H9 (cell line): ENCODE measurements at regions not wholly inside any gene's neighbourhood (a gene's known extent, or its start where the extent isn't known, plus 50 kb on each side); places are given as distances from the start of the nearest gene placed in this dataset.
"Not testable (repeated sequence)": the region's sequence is repeated elsewhere in the genome, so short reads cannot be mapped to it uniquely, and the experiment has no call there.

ENCODE experiments used
- DNase-seq: peaks from one replicate; pipeline ENCODE4 v3.0.0-alpha.2; 2017
- H2AFZ ChIP-seq: one replicate; pipeline ENCODE4 v1.6.1; 2013; ENCODE audit warnings: mild to moderate bottlenecking, low read length, control low read depth, moderate library complexity
- H2AK5ac ChIP-seq: 2 replicates; pipeline ENCODE4 v1.6.1; 2013; ENCODE audit warnings: low read length, control low read depth, mixed read lengths; ENCODE audit not compliant: insufficient read length
- H2BK120ac ChIP-seq: one replicate; pipeline ENCODE4 v1.6.1; 2013; ENCODE audit warnings: low read depth, mild to moderate bottlenecking, low read length, control low read depth, inconsistent platforms; ENCODE audit not compliant: poor library complexity, severe bottlenecking
- H2BK12ac ChIP-seq: 2 replicates; pipeline ENCODE4 v1.6.1; 2013; ENCODE audit warnings: low read length, control low read depth, mixed read lengths, low read depth; ENCODE audit not compliant: insufficient read length
- H2BK15ac ChIP-seq: 2 replicates; pipeline ENCODE4 v1.6.1; 2013; ENCODE audit warnings: low read depth, low read length, control low read depth
- H2BK20ac ChIP-seq: one replicate; pipeline ENCODE4 v1.6.1; 2013; ENCODE audit warnings: low read depth, mild to moderate bottlenecking, low read length, control low read depth, inconsistent platforms; ENCODE audit not compliant: poor library complexity, severe bottlenecking
- H2BK5ac ChIP-seq: 2 replicates; pipeline ENCODE4 v1.6.1; 2013; ENCODE audit warnings: low read length, control low read depth, mixed read lengths; ENCODE audit not compliant: insufficient read length
- H3K14ac ChIP-seq: 2 replicates; pipeline ENCODE4 v1.6.1; 2013; ENCODE audit warnings: low read length, control low read depth; ENCODE audit not compliant: insufficient read depth
- H3K18ac ChIP-seq: 2 replicates; pipeline ENCODE4 v1.6.1; 2013; ENCODE audit warnings: low read depth, mild to moderate bottlenecking, mixed read lengths, low read length, control low read depth; ENCODE audit not compliant: insufficient read length
- H3K23ac ChIP-seq: 2 replicates; pipeline ENCODE4 v1.6.1; 2013; ENCODE audit warnings: low read length, control low read depth, mixed read lengths, low read depth; ENCODE audit not compliant: insufficient read length
- H3K23me2 ChIP-seq: 2 replicates; pipeline ENCODE4 v1.6.1; 2013; ENCODE audit warnings: low read depth, mild to moderate bottlenecking, mixed read lengths, low read length, control low read depth; ENCODE audit not compliant: insufficient read length, poor library complexity, severe bottlenecking
- H3K27ac ChIP-seq: 2 replicates; pipeline ENCODE4 v1.5.1; 2013; ENCODE audit warnings: low read length, control low read depth, mixed read lengths, low read depth; ENCODE audit not compliant: insufficient read length
- H3K27me3 ChIP-seq: 2 replicates; pipeline ENCODE4 v1.6.1; 2013; ENCODE audit warnings: low read length, control low read depth, inconsistent platforms; ENCODE audit not compliant: insufficient read depth
- H3K4ac ChIP-seq: 2 replicates; pipeline ENCODE4 v1.6.1; 2013; ENCODE audit warnings: low read depth, mild to moderate bottlenecking, control low read depth, inconsistent platforms, low read length, moderate library complexity
- H3K4me1 ChIP-seq: 2 replicates; pipeline ENCODE4 v1.6.1; 2013; ENCODE audit warnings: low read length, control low read depth, inconsistent platforms; ENCODE audit not compliant: insufficient read depth
- H3K4me2 ChIP-seq: 2 replicates; pipeline ENCODE4 v1.6.1; 2013; ENCODE audit warnings: low read length, control low read depth, mixed read lengths; ENCODE audit not compliant: insufficient read length, insufficient read depth
- H3K56ac ChIP-seq: 2 replicates; pipeline ENCODE4 v1.6.1; 2013; ENCODE audit warnings: low read depth, mild to moderate bottlenecking, mixed read lengths, low read length, control low read depth; ENCODE audit not compliant: insufficient read length
- H3K79me1 ChIP-seq: 2 replicates; pipeline ENCODE4 v1.6.1; 2013; ENCODE audit warnings: low read depth, mild to moderate bottlenecking, moderate library complexity, low read length, control low read depth, inconsistent platforms; ENCODE audit not compliant: insufficient read depth, poor library complexity, severe bottlenecking
- H3K79me2 ChIP-seq: 2 replicates; pipeline ENCODE4 v1.6.1; 2013; ENCODE audit warnings: low read length, control low read depth, inconsistent platforms; ENCODE audit not compliant: insufficient read depth
- H3K9ac ChIP-seq: 2 replicates; pipeline ENCODE4 v1.6.1; 2013; ENCODE audit warnings: low read length, control low read depth, mixed read lengths; ENCODE audit not compliant: insufficient read length; ENCODE audit errors: extremely low read depth
- H3K9me3 ChIP-seq: one replicate; pipeline ENCODE4 v1.6.1; 2013; ENCODE audit warnings: low read depth, low read length, inconsistent platforms; ENCODE audit not compliant: control insufficient read depth
- H3T11ph ChIP-seq: one replicate; pipeline ENCODE4 v1.6.1; 2013; ENCODE audit warnings: mild to moderate bottlenecking, low read length, control low read depth, inconsistent platforms
- H4K20me1 ChIP-seq: one replicate; pipeline ENCODE4 v1.6.1; 2013; ENCODE audit not compliant: control insufficient read depth, insufficient read length, insufficient read depth
- H4K5ac ChIP-seq: 2 replicates; pipeline ENCODE4 v1.6.1; 2013; ENCODE audit warnings: low read depth, mild to moderate bottlenecking, mixed read lengths, low read length, control low read depth; ENCODE audit not compliant: insufficient read length
- H4K8ac ChIP-seq: replicated peaks from 2 replicates; pipeline ENCODE4 v1.6.1; 2013; ENCODE audit warnings: low read length, control low read depth, mixed read lengths, low read depth; ENCODE audit not compliant: insufficient read length
- H4K91ac ChIP-seq: 2 replicates; pipeline ENCODE4 v1.6.1; 2013; ENCODE audit warnings: low read depth, mild to moderate bottlenecking, moderate library complexity, mixed read lengths, low read length, control low read depth; ENCODE audit not compliant: insufficient read length
- H3K27ac Mint-ChIP-seq, 3 experiments: 2 replicates in 2 of 3; 3 replicates in 1 of 3; pipeline ENCODE4 v1.8.0; 2020 to 2021; ENCODE audit warnings: mixed read lengths in 3 of 3, mild to moderate bottlenecking in 1 of 3, moderate library complexity in 1 of 3
- H3K27me3 Mint-ChIP-seq: 2 replicates; pipeline ENCODE4 v1.8.0; 2021; ENCODE audit warnings: low read depth, mild to moderate bottlenecking, moderate library complexity, mixed read lengths
- H3K36me3 Mint-ChIP-seq, 3 experiments: 2 replicates in 2 of 3; 3 replicates in 1 of 3; pipeline ENCODE4 v1.8.0; 2020 to 2021; ENCODE audit warnings: low read depth in 3 of 3, mixed read lengths in 3 of 3; ENCODE audit not compliant: insufficient read depth in 1 of 3
- H3K4me1 Mint-ChIP-seq, 2 experiments: 2 replicates each; pipeline ENCODE4 v1.8.0; 2020; ENCODE audit warnings: mixed read lengths in 2 of 2
- H3K4me3 Mint-ChIP-seq, 2 experiments: 2 replicates in 1 of 2; 3 replicates in 1 of 2; pipeline ENCODE4 v1.8.0; 2020 to 2021; ENCODE audit warnings: mild to moderate bottlenecking in 2 of 2, mixed read lengths in 2 of 2, moderate library complexity in 1 of 2
- H3K9me3 Mint-ChIP-seq, 2 experiments: 2 replicates in 1 of 2; 3 replicates in 1 of 2; pipeline ENCODE4 v1.8.0; 2020; ENCODE audit warnings: mild to moderate bottlenecking in 2 of 2, mixed read lengths in 2 of 2, moderate library complexity in 1 of 2
- CTCF ChIP-seq: fragments of 200-600 bp; sonication (generic); conservative IDR thresholded peaks from 3 replicates; pipeline ENCODE4 v1.8.0; 2021; ENCODE audit warnings: antibody characterized with exemption, mild to moderate bottlenecking
- WGBS: extraction: QIAGEN DNeasy Blood & Tissue Kit; methylation state at CpG from one replicate; pipeline ENCODE4 v1.1.7; 2013; ENCODE audit warnings: missing lambda C conversion rate, low lambda C conversion rate, mixed read lengths; ENCODE audit not compliant: insufficient read length; ENCODE audit errors: extremely low coverage; 5-methylcytosine and 5-hydroxymethylcytosine counted together

GRCh38 chr10:59043358-59043757, 133.1 kb upstream of the PHYHIPL start:
- not testable (repeated sequence) for H3K23ac ChIP-seq, H3K9me3 ChIP-seq, H3K4me2 ChIP-seq, H3K9ac ChIP-seq, H2AK5ac ChIP-seq, H2BK20ac ChIP-seq, H3K27me3 ChIP-seq, H3K4ac ChIP-seq, H3K79me1 ChIP-seq, H3K79me2 ChIP-seq, H4K8ac ChIP-seq, H3K18ac ChIP-seq, H3T11ph ChIP-seq, H3K36me3 Mint-ChIP-seq, H3K56ac ChIP-seq, H4K91ac ChIP-seq, H4K5ac ChIP-seq, H3K9me3 Mint-ChIP-seq, H2AFZ ChIP-seq, H2BK15ac ChIP-seq, H3K27ac ChIP-seq, H2BK120ac ChIP-seq, H3K23me2 ChIP-seq, H3K4me1 ChIP-seq, H2BK5ac ChIP-seq, H2BK12ac ChIP-seq, H4K20me1 ChIP-seq
- H3K27me3 Mint-ChIP-seq: peaks cover 10% of the 10 kb centered on the region
- H3K4me1 Mint-ChIP-seq: peaks cover 9 to 11% of the 10 kb centered on the region in 2 experiments
- no CpG with 5 or more reads among the region's 8 CpGs for WGBS
- peak overlapping the region; percentile 42; the same call in 1 of the 2 replicates for H3K14ac ChIP-seq
- peak; percentile 52 for DNase-seq
- H3K27ac Mint-ChIP-seq: peak overlapping the region in 1 of 3 experiments; percentile 25; a peak in 2 of 7 replicates
- peak; percentile 36; the same call in 1 of the 3 replicates for TF ChIP-seq CTCF
- H3K4me3 Mint-ChIP-seq: peak overlapping the region in 1 of 2 experiments; percentile 38; a peak in 3 of 5 replicates
